ENCODE measurements at regions not wholly inside any gene's neighbourhood (a gene's known extent, or its start where the extent isn't known, plus 50 kb on each side); places are given as distances from the start of the nearest gene placed in this dataset.
"Not testable (repeated sequence)": the region's sequence is repeated elsewhere in the genome, so short reads cannot be mapped to it uniquely, and the experiment has no call there.

GRCh38 chr6:86070151-86070550 is 427.5 kb upstream of the SYNCRIP start:
- DNase-seq (ENCODE audit: low read depth in 2 of 2): no peak

- not testable (repeated sequence) for DNase-seq (ENCODE audit: low read depth in 2 of 2)
These were observed 422.3 kb upstream of the SYNCRIP start for GRCh38 chr6:86065002-86065401.

GRCh38 chr6:86057293-86057980 is 414.8 kb upstream of the SYNCRIP start:
- DNase-seq (ENCODE audit: low read depth in 2 of 2): not testable (repeated sequence)

GRCh38 chr6:86045038-86045437 is 402.4 kb upstream of the SYNCRIP start:
- no peak for DNase-seq (ENCODE audit: low read depth in 2 of 2)

- DNase-seq (ENCODE audit: low read depth in 2 of 2): no peak
These were observed 399.5 kb upstream of the SYNCRIP start for GRCh38 chr6:86042214-86042613.

- DNase-seq (ENCODE audit: low read depth in 2 of 2): no peak
These were observed 389.0 kb upstream of the SYNCRIP start for GRCh38 chr6:86031713-86032112.

- no peak for DNase-seq (ENCODE audit: low read depth in 2 of 2)
These were observed 388.2 kb upstream of the SYNCRIP start for GRCh38 chr6:86030875-86031274.

- DNase-seq (ENCODE audit: low read depth in 2 of 2): no peak
These were observed 386.1 kb upstream of the SYNCRIP start for GRCh38 chr6:86028776-86029175.

GRCh38 chr6:86026890-86027289 is 384.2 kb upstream of the SYNCRIP start:
- DNase-seq (ENCODE audit: low read depth in 2 of 2): not testable (repeated sequence)

GRCh38 chr6:86017236-86017635 is 374.6 kb upstream of the SYNCRIP start:
- DNase-seq (ENCODE audit: low read depth in 2 of 2): no peak

GRCh38 chr6:86016567-86016966 is 373.9 kb upstream of the SYNCRIP start:
- no peak for DNase-seq (ENCODE audit: low read depth in 2 of 2)

GRCh38 chr6:86016077-86016476 is 373.4 kb upstream of the SYNCRIP start:
- DNase-seq (ENCODE audit: low read depth in 2 of 2): no peak

- DNase-seq (ENCODE audit: low read depth in 2 of 2): not testable (repeated sequence)
These were observed 370.3 kb upstream of the SYNCRIP start for GRCh38 chr6:86012991-86013390.

GRCh38 chr6:86010915-86011786 is 368.5 kb upstream of the SYNCRIP start:
- DNase-seq (ENCODE audit: low read depth in 2 of 2): no peak

- DNase-seq (ENCODE audit: low read depth in 2 of 2): no peak
These were observed 354.5 kb upstream of the SYNCRIP start for GRCh38 chr6:85997206-85997605.

GRCh38 chr6:85996034-85996375 is 353.3 kb upstream of the SYNCRIP start:
- no peak for DNase-seq (ENCODE audit: low read depth in 2 of 2)

GRCh38 chr6:85995339-85996033 is 352.8 kb upstream of the SYNCRIP start:
- no peak for DNase-seq (ENCODE audit: low read depth in 2 of 2)

- DNase-seq (ENCODE audit: low read depth in 2 of 2): no peak
These were observed 344.0 kb upstream of the SYNCRIP start for GRCh38 chr6:85986681-85987080.

GRCh38 chr6:85983032-85983659 is 340.5 kb upstream of the SYNCRIP start:
- DNase-seq (ENCODE audit: low read depth in 2 of 2): no peak

- no peak for DNase-seq (ENCODE audit: low read depth in 2 of 2)
These were observed 335.0 kb upstream of the SYNCRIP start for GRCh38 chr6:85977661-85978060.

- DNase-seq (ENCODE audit: low read depth in 2 of 2): no peak
These were observed 333.3 kb upstream of the SYNCRIP start for GRCh38 chr6:85975957-85976356.

GRCh38 chr6:85971238-85971637 is 328.6 kb upstream of the SYNCRIP start:
- no peak for DNase-seq (ENCODE audit: low read depth in 2 of 2)

Measured in activated CD4-positive, alpha-beta T cell treated with anti-CD3 and anti-CD28 coated beads for 24 hours (primary cell).